H1 (cell line): ENCODE measurements at regions not wholly inside any gene's neighbourhood (a gene's known extent, or its start where the extent isn't known, plus 50 kb on each side); places are given as distances from the start of the nearest gene placed in this dataset.

Experiments
- CTCF ChIA-PET: fragments of 300-600 bp; sonication (Branson Sonifier 250); formaldehyde crosslinking; loops from one replicate; lab custom pipeline; 2021; ENCODE audit not compliant: partially characterized antibody; lab: Charles Lee
- POLR2A ChIA-PET: fragments of 300-600 bp; sonication (Branson Sonifier 250); formaldehyde crosslinking; loops from one replicate; lab custom pipeline; 2021; ENCODE audit warnings: inconsistent platforms; ENCODE audit not compliant: partially characterized antibody; lab: Charles Lee
- DNase-seq, 2 experiments: peaks; one replicate each; pipeline versions ENCODE4 v3.0.0 to v3.0.0-alpha.2; 2010 to 2022; ENCODE audit warnings: low spot score in 2 of 2, low read depth in 1 of 2, mixed read lengths in 1 of 2
- FAIRE-seq: peaks from 2 replicates; lab custom pipeline; 2011; peaks lifted over from hg19 to GRCh38; lab: Jason Lieb, UNC
- H2AFZ ChIP-seq: 2 replicates; pipeline ENCODE4 v1.8.1; 2012; ENCODE audit warnings: low read length, inconsistent platforms
- H2AK5ac ChIP-seq: 2 replicates; pipeline ENCODE4 v1.6.1; 2013; ENCODE audit warnings: low read depth, low read length
- H2BK120ac ChIP-seq: replicated peaks from 2 replicates; pipeline ENCODE3; 2013; ENCODE audit warnings: low read depth, low read length, inconsistent platforms
- H2BK12ac ChIP-seq: 2 replicates; pipeline ENCODE4 v1.6.1; 2013; ENCODE audit warnings: low read depth, low read length
- H2BK15ac ChIP-seq: 2 replicates; pipeline ENCODE4 v1.6.1; 2013; ENCODE audit warnings: low read length
- H2BK20ac ChIP-seq: 2 replicates; pipeline ENCODE4 v1.6.1; 2013; ENCODE audit warnings: low read length
- H2BK5ac ChIP-seq: 2 replicates; pipeline ENCODE4 v1.6.1; 2013; ENCODE audit warnings: low read depth, low read length
- H3K14ac ChIP-seq: 2 replicates; pipeline ENCODE4 v1.6.1; 2013; ENCODE audit warnings: inconsistent platforms; ENCODE audit not compliant: insufficient read length
- H3K18ac ChIP-seq: 2 replicates; pipeline ENCODE4 v1.6.1; 2013; ENCODE audit warnings: low read length; ENCODE audit errors: extremely low read depth
- H3K23ac ChIP-seq: 2 replicates; pipeline ENCODE4 v1.6.1; 2013; ENCODE audit warnings: inconsistent platforms; ENCODE audit not compliant: insufficient read length
- H3K23me2 ChIP-seq: 2 replicates; pipeline ENCODE4 v1.6.1; 2013; ENCODE audit warnings: low read depth, low read length
- H3K27ac ChIP-seq: 2 replicates; pipeline ENCODE4 v1.6.1; 2011; ENCODE audit warnings: low read depth, low read length, inconsistent platforms
- H3K27me3 ChIP-seq, 4 experiments: replicated peaks in 1 of 4; 1 replicate in 1 of 4; 2 replicates in 3 of 4; pipeline versions ENCODE4 v1.6.1 to v1.8.1; 2011 to 2013; ENCODE audit warnings: low read length in 3 of 4, mild to moderate bottlenecking in 3 of 4, inconsistent platforms in 2 of 4, mixed read lengths in 2 of 4, moderate library complexity in 1 of 4; ENCODE audit not compliant: control insufficient read depth in 3 of 4, insufficient read depth in 3 of 4; ENCODE audit errors: extremely low read depth in 1 of 4
- H3K36me3 ChIP-seq, 4 experiments: 2 replicates each; pipeline versions ENCODE4 v1.6.1 to v1.8.1; 2011 to 2013; ENCODE audit warnings: mild to moderate bottlenecking in 4 of 4, low read length in 3 of 4, moderate library complexity in 2 of 4, control low read depth in 1 of 4, inconsistent platforms in 1 of 4; ENCODE audit not compliant: insufficient read depth in 4 of 4, control insufficient read depth in 2 of 4
- H3K4ac ChIP-seq: replicated peaks from 2 replicates; pipeline ENCODE3; 2013; ENCODE audit warnings: low read length, low read depth, mixed read lengths, inconsistent platforms; ENCODE audit not compliant: insufficient read length
- H3K4me1 ChIP-seq, 4 experiments: replicated peaks in 1 of 4; 1 replicate in 1 of 4; 2 replicates in 3 of 4; pipeline versions ENCODE4 v1.6.1 to v1.8.1; 2011 to 2013; ENCODE audit warnings: low read length in 3 of 4, inconsistent platforms in 2 of 4, mixed read lengths in 1 of 4; ENCODE audit not compliant: insufficient read depth in 4 of 4, control insufficient read depth in 3 of 4
- H3K4me2 ChIP-seq, 2 experiments: 2 replicates each; pipeline versions ENCODE4 v1.6.1 to v1.8.1; 2011 to 2013; ENCODE audit warnings: low read depth in 2 of 2, low read length in 2 of 2, control low read depth in 1 of 2, inconsistent platforms in 1 of 2, mild to moderate bottlenecking in 1 of 2; ENCODE audit not compliant: insufficient read depth in 1 of 2
- H3K4me3 ChIP-seq, 4 experiments: fragments of 200-600, 300-600 bp in 1 of 4; sonication (generic), shearing (Covaris generic), sonication (Bioruptor Twin) in 1 of 4; 2 replicates each; pipeline versions ENCODE4 v1.5.1 to v1.8.1; 2011 to 2016; ENCODE audit warnings: low read length in 4 of 4, low read depth in 3 of 4, control low read depth in 2 of 4, inconsistent platforms in 2 of 4, mild to moderate bottlenecking in 2 of 4, mixed read lengths in 1 of 4, moderate library complexity in 1 of 4; ENCODE audit not compliant: insufficient read depth in 2 of 4; ENCODE audit errors: extremely low read depth in 1 of 4
- H3K56ac ChIP-seq: replicated peaks from 2 replicates; pipeline ENCODE3; 2013; ENCODE audit warnings: low read depth, mild to moderate bottlenecking, mixed read lengths, low read length, inconsistent platforms; ENCODE audit not compliant: insufficient read length
- H3K79me1 ChIP-seq: 2 replicates; pipeline ENCODE4 v1.6.1; 2013; ENCODE audit warnings: low read depth, low read length, control low read depth
- H3K79me2 ChIP-seq, 2 experiments: 2 replicates each; pipeline versions ENCODE4 v1.6.1 to v1.8.1; 2012 to 2013; ENCODE audit warnings: low read length in 2 of 2, mild to moderate bottlenecking in 2 of 2, inconsistent platforms in 1 of 2; ENCODE audit not compliant: insufficient read depth in 2 of 2, control insufficient read depth in 1 of 2
- H3K9ac ChIP-seq, 4 experiments: replicated peaks in 1 of 4; 1 replicate in 1 of 4; 2 replicates in 3 of 4; pipeline versions ENCODE4 v1.6.1 to v1.8.1; 2011 to 2013; ENCODE audit warnings: low read depth in 3 of 4, low read length in 3 of 4, control low read depth in 2 of 4, mild to moderate bottlenecking in 2 of 4, moderate library complexity in 2 of 4, inconsistent platforms in 1 of 4; ENCODE audit errors: extremely low read depth in 1 of 4
- H3K9me3 ChIP-seq, 2 experiments: 2 replicates each; pipeline versions ENCODE4 v1.6.1 to v1.8.1; 2012 to 2013; ENCODE audit warnings: mild to moderate bottlenecking in 2 of 2, moderate library complexity in 2 of 2, control low read depth in 1 of 2, inconsistent platforms in 1 of 2, low read depth in 1 of 2, low read length in 1 of 2, mixed read lengths in 1 of 2; ENCODE audit not compliant: insufficient read depth in 2 of 2
- H4K20me1 ChIP-seq, 2 experiments: replicated peaks in 1 of 2; 2 replicates each; pipeline versions ENCODE3 to v1.8.1; 2011 to 2013; ENCODE audit warnings: inconsistent platforms in 2 of 2, low read length in 2 of 2, mild to moderate bottlenecking in 1 of 2; ENCODE audit not compliant: insufficient read depth in 2 of 2, control insufficient read depth in 1 of 2
- H4K5ac ChIP-seq: 2 replicates; pipeline ENCODE4 v1.6.1; 2013; ENCODE audit warnings: low read length, low read depth, mixed read lengths, inconsistent platforms; ENCODE audit not compliant: insufficient read length
- H4K8ac ChIP-seq: 2 replicates; pipeline ENCODE4 v1.8.0; 2013; ENCODE audit warnings: mild to moderate bottlenecking, moderate library complexity, low read length, inconsistent platforms; ENCODE audit not compliant: insufficient read depth; ENCODE audit errors: extremely low read depth
- H4K91ac ChIP-seq: replicated peaks from 2 replicates; pipeline ENCODE3; 2013; ENCODE audit warnings: low read length, mixed read lengths, inconsistent platforms; ENCODE audit not compliant: insufficient read length
- ASH2L ChIP-seq: fragments of 200-600, 300-600 bp; sonication (generic); IDR thresholded peaks from one replicate; pipeline ENCODE4 v1.7.1; 2017; ENCODE audit warnings: low read length
- CTBP2 ChIP-seq: IDR thresholded peaks from 2 replicates; pipeline ENCODE4 v1.7.0; 2011; ENCODE audit warnings: borderline replicate concordance, mild to moderate bottlenecking, moderate library complexity, mixed read lengths, low read length; ENCODE audit not compliant: insufficient read depth, insufficient read length
- MAFK ChIP-seq: IDR thresholded peaks from 2 replicates; pipeline ENCODE4 v1.6.1; 2012; ENCODE audit warnings: low read depth, mild to moderate bottlenecking, improper control_type of control experiment, low read length
- POU5F1 ChIP-seq: IDR thresholded peaks from 2 replicates; pipeline ENCODE4 v1.6.1; 2011; ENCODE audit warnings: low read depth, mild to moderate bottlenecking, low read length, moderate library complexity
- RXRA ChIP-seq: IDR thresholded peaks from 2 replicates; pipeline ENCODE4 v1.6.1; 2011; ENCODE audit warnings: low read depth, mild to moderate bottlenecking, low read length, moderate library complexity; ENCODE audit not compliant: insufficient read depth
- SIX5 ChIP-seq: IDR thresholded peaks from 2 replicates; pipeline ENCODE4 v1.6.1; 2011; ENCODE audit warnings: mild to moderate bottlenecking, low read depth, low read length
- SP1 ChIP-seq: IDR thresholded peaks from 2 replicates; pipeline ENCODE4 v1.6.1; 2011; ENCODE audit warnings: low read depth, low read length
- SP2 ChIP-seq: IDR thresholded peaks from 2 replicates; pipeline ENCODE4 v1.6.1; 2012; ENCODE audit warnings: mild to moderate bottlenecking, low read length, inconsistent platforms
- TBP ChIP-seq: IDR thresholded peaks from 2 replicates; pipeline ENCODE4 v1.6.1; 2011; ENCODE audit warnings: low read depth, low read length, improper control_type of control experiment
- WGBS, 2 experiments: shearing (Covaris generic) in 1 of 2; methylation state at CpG; one replicate each; pipeline versions ENCODE4 v1.1.6 to v1.1.7; 2013 to 2015; ENCODE audit warnings: low lambda C conversion rate in 2 of 2, mixed read lengths in 2 of 2, inconsistent platforms in 1 of 2, low coverage in 1 of 2, missing lambda C conversion rate in 1 of 2; ENCODE audit not compliant: insufficient replicate concordance in 2 of 2, insufficient coverage in 1 of 2, insufficient read length in 1 of 2; ENCODE audit errors: extremely low coverage in 1 of 2, missing lambda C conversion rate in 1 of 2; 5-methylcytosine and 5-hydroxymethylcytosine counted together
- TF ChIP-seq, protein P1 (sequence below), 3 experiments: IDR thresholded peaks; 1 replicate in 2 of 3; 2 replicates in 1 of 3; pipeline versions ENCODE4 v1.5.1 to v1.6.1; 2011; ENCODE audit warnings: low read length in 3 of 3, mild to moderate bottlenecking in 3 of 3, inconsistent platforms in 2 of 3, low read depth in 1 of 3, moderate library complexity in 1 of 3; ENCODE audit not compliant: insufficient read depth in 1 of 3; ENCODE audit errors: control extremely low read depth in 1 of 3

DNA sequence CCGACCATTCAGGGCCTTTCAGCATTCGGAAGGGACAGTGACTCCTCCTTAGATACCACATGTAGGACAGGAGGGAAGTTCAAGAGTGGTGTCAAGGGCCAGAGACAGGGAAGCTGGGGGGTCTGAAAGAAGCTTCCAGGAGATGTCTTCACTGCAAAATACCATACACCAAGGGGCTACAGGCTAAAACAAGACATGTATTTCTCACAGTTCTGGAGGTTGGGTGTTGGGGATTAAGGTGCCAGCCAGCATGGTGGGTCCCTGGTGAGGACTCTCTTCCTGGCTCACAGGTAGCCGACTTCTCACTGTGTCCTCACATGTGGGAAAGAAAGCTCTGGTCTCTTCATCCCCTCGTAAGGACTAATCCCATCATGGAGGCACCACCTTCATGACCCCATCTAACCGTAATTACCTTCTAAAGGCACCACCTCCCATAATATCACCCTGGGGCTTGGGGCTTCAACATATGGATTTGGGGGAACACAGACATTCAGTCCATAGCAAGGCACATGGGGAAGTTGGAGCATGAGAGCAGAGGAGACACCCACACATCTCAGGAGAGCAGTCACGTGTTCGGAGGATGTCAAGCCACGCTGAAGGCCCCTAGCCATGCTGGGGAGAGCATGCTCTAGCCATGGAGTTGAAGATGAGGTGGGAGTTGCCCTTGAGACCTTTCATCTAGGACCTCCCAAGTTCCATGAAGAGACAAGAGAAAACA lies 73.9 kb upstream of the GDF10 start:
- CTCF ChIA-PET, result interaction anchor here (0.8 to 2.1 kb wide), 6 partner anchors 8 to 193 kb away, joined by 3 to 6 read pairs (median 4); no protein-coding TSS in a partner anchor
- Histone ChIP-seq H2BK20ac (no peak overlapping the region), H3K18ac (no peak overlapping the region)
- TF ChIP-seq, protein P1, sequence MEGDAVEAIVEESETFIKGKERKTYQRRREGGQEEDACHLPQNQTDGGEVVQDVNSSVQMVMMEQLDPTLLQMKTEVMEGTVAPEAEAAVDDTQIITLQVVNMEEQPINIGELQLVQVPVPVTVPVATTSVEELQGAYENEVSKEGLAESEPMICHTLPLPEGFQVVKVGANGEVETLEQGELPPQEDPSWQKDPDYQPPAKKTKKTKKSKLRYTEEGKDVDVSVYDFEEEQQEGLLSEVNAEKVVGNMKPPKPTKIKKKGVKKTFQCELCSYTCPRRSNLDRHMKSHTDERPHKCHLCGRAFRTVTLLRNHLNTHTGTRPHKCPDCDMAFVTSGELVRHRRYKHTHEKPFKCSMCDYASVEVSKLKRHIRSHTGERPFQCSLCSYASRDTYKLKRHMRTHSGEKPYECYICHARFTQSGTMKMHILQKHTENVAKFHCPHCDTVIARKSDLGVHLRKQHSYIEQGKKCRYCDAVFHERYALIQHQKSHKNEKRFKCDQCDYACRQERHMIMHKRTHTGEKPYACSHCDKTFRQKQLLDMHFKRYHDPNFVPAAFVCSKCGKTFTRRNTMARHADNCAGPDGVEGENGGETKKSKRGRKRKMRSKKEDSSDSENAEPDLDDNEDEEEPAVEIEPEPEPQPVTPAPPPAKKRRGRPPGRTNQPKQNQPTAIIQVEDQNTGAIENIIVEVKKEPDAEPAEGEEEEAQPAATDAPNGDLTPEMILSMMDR (IDR thresholded peaks at IDR 0.05; ENCODE audit: control extremely low read depth in 1 of 3, insufficient read depth in 1 of 3, low read depth in 1 of 3, low read length in 3 of 3), result no peak
- TF ChIP-seq RXRA (no peak), SP1 (no peak), SIX5 (no peak), POU5F1 (no peak), CTBP2 (no peak), ASH2L (no peak), MAFK (no peak), TBP (no peak), SP2 (no peak)

More for the DNA sequence above, 73.9 kb upstream of the GDF10 start:
- no peak overlapping the region for H2AFZ ChIP-seq
- 93% methylated on average over 7 of the region's 8 CpGs; no CpG with 5 or more reads in 1 of the 2 experiments for WGBS, 2 experiments
- H3K9me3 ChIP-seq, result peaks cover 0 to 3% of the 10 kb centered on the region in 2 experiments; a peak in 3 of 4 replicates
- H3K56ac ChIP-seq, result no peak overlapping the region
- H2BK15ac ChIP-seq, result no peak overlapping the region
- no peaks in the 10 kb centered on the region for H3K79me2 ChIP-seq
- no peak for FAIRE-seq
- no peak overlapping the region for H3K14ac ChIP-seq
- no peak for DNase-seq
- no peak overlapping the region for H3K23ac ChIP-seq
- H4K91ac ChIP-seq, result no peak overlapping the region
- H3K4me3 ChIP-seq, result no peak overlapping the region
- no peaks in the 10 kb centered on the region for H3K23me2 ChIP-seq
- H4K5ac ChIP-seq, result no peak overlapping the region
- H4K8ac ChIP-seq, result no peak overlapping the region
- H2AK5ac ChIP-seq, result no peak overlapping the region
- H3K36me3 ChIP-seq, result no peaks in the 10 kb centered on the region
- H3K9ac ChIP-seq, result no peak overlapping the region
- H3K27ac ChIP-seq, result no peak overlapping the region
- H3K79me1 ChIP-seq, result no peaks in the 10 kb centered on the region
- no peak overlapping the region for H2BK12ac ChIP-seq
- POLR2A ChIA-PET, result no interaction called here
- no peak overlapping the region for H3K4me2 ChIP-seq
- H3K27me3 ChIP-seq, result no peaks in the 10 kb centered on the region
- H2BK5ac ChIP-seq, result no peak overlapping the region
- H3K4ac ChIP-seq, result no peak overlapping the region
- no peaks in the 10 kb centered on the region for H4K20me1 ChIP-seq
- H2BK120ac ChIP-seq, result no peak overlapping the region
- peaks cover 0 to 2% (median 0%) of the 10 kb centered on the region in 4 experiments; a peak in 1 of 7 replicates for H3K4me1 ChIP-seq
